Inferior parietal cortex (tissue), 1 donor: ENCODE measurements at regions not wholly inside any gene's neighbourhood (a gene's known extent, or its start where the extent isn't known, plus 50 kb on each side); places are given as distances from the start of the nearest gene placed in this dataset.
"Not testable (repeated sequence)": the region's sequence is repeated elsewhere in the genome, so short reads cannot be mapped to it uniquely, and the experiment has no call there.

ENCODE experiments used
- DNase-seq: peaks from one replicate; pipeline ENCODE4 v3.0.0-alpha.2; 2016; ENCODE audit errors: extremely low spot score

DNA sequence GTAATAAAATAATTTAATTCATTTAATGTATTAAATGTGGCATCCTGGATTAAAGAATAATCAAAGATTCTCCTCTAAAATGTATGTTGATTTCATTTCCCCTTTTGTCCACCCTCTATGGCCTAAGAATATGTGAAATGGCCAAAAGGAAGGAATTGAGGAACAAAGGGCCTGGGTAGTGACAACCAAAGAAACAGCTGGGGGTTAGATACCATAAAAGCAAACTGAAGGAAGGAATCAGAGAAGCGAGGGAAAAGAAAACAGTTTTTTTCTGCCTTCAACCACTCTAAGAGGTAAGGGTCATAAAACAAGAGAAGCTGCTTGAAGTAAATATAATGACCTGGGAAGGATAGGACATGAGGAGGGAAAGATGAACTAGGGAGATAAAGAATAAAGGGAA, 139.3 kb downstream of the FAM76B start:
- DNase-seq, result no peak

DNA sequence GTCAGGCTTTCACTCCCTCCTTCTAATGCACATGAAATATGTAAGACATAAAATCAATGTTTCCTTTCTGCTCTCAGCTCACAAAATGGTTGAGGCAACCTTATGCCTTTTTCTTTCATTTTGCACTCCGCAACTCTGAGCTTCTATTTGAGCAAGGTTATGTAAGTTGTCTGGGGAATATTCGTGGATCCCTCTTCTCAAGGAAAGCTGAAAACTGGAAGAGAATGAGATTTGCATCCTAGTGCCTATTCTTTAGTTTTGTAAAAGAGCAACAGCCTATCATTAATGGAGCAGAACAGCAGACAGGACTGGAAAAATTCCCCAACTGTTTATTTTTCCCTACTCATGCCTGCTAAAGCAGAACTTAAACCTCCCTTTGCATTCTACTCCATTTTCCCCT, 141.7 kb downstream of the FAM76B start:
- DNase-seq, result no peak

DNA sequence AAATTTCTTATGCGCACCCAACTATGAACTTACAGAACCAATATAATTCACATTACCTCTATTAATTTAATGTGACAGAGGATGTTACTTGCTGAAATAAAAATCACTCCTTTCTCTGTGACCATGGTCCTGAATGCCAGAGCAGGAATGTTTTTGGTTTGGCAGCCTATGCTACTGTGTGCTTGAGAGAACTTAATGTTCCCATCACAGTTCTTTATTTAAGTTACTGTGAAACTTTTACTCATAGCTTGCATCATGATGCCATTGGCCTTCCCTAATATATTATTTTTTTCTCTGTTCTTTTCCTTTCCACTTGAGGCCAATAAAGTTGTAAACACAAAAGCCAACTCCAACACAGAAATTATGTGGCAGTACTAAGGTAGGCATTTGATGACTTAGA, 142.2 kb downstream of the FAM76B start:
- no peak for DNase-seq

DNA sequence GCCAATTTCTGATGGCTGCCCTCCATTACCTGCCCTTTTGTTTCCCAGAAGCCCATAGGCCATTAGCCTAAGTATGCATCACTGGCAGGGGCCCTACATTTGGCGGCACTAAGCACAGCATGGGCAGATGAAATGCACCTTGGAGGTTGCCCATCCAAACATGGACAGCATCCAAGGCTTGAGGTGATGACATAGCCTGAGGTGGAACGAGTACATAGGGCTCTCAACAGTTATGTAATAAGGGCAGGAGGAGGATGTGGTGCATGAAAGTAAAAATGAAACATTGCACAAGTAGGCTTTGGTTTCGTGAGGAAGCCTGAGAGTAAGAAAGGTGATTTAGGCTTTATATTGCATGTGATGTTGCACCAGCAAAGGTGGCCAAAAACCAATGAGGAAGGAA, 148.1 kb downstream of the FAM76B start:
- DNase-seq, result no peak

DNA sequence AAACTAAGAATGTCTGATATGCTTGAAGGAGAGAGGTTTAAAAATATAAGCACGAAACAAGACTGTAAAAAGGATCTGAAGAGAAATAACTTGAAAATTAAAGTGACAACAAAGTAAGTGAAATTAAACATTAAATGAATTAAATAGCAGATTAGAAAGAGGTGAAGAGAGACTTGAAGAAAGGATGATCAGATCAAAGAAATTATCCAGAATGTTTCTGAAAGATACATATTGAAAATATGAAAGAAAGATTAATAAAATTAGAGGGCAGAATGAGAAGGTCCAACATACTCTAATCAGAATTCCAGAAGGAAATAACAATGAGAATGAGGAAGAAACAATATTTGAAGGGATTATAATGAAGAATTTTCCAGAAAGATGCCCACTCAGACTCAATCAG, 151.1 kb downstream of the FAM76B start:
- no peak for DNase-seq

DNA sequence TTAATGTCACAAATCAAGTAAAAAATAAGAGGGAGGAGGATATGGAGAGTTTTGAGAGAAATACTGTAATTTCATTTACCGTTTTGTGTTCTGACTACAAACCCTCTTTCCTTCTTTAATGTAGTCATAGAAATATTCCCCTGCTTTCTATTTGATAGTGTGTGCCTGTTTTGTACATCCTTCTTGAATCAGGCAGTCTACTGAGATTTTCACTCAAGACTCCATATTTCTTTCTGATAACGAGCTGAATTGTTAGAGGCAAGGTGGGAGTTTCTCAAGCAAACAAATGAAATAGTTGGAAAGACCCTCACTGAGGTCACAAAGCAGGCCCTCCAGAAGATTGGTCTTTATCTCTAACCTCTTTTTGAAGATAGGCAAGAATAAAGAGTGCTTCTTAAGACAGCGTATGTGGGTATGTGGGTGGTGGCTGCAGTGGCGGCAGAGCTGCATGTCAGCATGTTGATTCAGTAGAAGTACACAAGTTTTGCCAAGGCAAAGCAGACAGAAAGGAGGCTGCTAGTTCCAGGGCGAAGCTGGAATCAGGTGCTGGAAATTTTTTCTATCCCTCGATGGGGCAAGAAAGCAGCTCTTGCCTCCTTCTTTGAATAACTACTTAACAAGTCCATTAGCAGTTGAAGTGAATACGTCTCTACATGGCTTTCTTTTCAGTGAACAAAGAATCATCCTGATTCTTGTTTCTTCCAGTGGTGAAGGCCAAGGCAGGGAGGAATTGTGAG, 164.2 kb downstream of the FAM76B start:
- DNase-seq, result no peak

DNA sequence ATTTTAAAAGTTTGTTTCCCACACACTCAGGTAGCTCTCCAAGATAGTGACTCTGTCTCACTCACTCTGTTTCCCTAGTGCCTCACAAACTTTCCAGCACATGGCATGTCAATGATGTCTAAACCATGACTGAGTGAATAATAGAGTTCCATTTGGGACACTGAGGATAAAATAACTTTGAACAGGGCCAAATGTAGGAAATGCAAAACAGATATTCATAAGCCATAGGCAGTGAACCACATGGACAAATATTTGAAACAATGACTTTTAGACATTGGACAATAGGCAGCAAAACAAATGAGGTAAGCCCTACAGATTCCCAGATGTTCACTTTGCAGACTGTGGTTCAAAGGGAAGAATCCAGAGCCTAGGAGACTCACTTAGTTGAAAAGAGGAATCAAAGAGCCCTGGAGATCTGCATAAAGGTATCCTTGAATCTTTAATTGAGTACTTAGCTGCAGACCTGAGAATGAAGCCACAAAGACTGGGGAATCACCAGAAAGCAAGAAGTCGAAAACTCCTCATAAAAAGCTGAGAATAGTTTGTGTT, 173.3 kb downstream of the FAM76B start:
- DNase-seq, result no peak

DNA sequence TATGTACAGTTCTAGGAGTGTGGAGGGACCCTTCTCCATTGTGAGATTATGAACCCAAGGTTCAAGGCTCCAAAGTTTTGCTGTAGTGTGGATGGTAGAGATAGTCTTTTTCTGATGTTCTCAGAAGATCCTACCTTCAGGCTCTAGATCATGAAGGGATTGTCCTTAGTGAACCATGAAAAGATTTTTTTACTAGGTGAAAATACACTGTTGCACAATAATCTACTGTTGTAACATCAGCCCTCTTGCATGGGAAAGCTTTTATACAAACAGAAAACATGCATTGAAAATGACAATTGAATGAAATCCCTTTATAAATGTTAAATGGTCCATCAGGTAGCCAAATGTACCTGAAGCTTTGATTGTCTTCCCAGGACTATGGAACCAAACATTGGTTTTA, 177.8 kb downstream of the FAM76B start:
- no peak for DNase-seq

DNA sequence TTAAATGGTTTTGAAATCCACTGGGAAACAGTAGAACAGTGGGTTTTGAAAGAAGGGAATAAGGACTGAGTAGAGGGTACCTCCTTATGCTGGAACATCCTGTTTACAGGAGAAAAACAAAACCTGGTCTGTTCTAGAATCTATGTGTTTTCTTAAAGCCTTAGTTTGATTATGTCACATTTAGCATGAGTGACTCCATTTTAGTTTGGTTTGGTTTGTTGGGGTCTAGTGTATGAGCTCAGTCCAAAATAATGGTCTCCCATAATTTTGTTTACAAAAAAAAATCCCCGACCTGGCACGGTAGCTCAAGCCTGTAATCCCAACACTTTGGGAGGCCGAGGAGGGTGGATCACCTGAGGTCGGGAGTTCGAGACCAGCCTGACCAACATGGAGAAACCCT, 179.4 kb downstream of the FAM76B start:
- not testable (repeated sequence) for DNase-seq

DNA sequence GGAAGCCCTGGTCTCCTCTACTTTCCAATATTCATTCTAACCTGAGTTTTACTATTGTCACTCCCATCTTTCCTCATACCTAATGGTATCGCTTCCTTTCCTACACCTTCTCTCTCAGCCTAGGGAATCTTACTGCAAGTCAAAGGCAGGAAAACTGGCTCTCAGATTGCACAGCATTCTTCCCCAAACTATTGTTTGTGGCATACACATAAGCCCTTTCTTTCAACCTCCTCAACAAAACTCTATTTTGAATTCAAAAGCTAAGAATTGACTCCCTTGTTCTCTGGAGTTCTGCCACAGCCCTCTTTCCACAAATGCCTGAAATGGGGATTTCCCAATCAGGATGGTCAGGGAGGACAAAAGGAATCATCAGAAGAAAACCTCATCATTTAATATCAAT, 181.5 kb downstream of the FAM76B start:
- no peak for DNase-seq

DNA sequence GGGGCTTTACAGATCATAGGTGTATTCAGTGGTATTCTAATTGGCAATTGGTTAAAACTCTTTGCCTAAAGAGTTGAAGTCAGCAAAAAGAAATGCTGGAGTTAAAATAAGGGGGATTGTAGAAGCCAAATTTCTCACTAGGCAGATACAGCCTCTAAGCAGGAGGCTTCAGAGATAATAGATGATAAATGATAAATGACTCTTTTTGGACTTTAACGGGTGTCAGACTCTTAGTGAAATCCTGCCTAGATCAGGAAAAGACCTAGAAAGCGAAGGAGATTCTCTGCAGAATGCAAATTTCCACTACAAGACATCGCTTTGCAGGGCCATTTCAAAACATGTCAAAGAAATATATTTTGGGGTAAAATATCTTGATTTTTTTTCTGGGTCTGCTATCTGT, 182.8 kb downstream of the FAM76B start:
- no peak for DNase-seq

DNA sequence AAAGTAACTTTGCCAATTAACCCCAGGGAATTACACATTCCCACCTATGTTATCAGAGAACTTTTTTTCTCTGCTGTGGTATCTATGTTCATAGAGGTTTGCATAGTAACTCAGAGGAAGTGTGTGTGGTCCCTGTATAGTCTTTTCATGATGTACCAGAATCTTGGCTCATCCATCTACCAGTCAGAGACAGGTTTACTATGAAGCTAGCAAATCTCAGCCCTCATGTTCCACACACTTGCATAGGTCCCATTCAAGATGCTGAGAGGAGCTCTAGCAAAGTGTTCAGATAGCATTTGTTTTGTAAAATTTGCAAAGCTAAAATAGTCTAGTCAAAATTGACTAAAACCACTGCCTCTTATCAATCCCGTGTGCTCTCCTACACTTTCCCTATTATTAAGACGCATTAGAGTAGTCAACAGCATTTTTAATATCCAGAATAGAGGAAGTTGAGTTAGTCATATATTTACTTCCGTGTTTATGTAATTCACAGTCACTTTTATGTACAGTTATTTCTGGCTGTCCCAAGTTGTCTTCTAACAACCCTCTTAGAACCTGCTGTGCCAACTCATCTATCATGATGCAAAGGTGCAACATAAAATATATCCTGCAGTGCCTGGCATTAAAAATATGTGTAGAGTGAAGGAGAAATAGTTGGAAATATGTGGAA, 184.2 kb downstream of the FAM76B start:
- no peak for DNase-seq

DNA sequence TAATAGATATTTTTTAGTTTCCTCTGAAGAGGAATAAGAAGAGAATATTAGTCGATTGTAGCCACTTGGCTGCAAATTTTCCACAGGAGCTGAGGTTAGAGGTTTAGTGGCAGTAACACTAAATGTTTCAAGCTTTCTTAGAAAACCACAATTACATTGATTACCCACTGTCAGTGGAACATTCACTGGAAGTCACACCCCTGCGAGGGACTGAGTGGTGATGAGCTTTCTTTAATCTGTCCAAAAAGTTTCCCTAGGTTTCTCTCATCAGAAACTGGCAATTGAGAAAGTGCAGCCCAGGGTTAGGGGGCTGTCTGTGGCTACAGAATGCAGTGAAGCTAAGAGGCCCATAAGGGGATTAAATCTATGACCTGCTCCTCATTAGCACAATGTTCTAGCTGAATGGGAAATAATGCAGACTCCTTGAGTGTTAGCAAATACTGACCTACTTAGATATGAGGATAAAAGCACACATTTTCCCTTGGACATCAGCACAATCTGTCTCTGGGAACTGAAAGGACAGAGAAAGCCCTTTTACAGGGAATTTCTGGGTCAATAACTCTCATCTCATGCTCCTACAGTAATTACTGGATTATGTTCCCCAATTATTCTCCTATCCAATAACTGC, 189.5 kb downstream of the FAM76B start:
- no peak for DNase-seq

DNA sequence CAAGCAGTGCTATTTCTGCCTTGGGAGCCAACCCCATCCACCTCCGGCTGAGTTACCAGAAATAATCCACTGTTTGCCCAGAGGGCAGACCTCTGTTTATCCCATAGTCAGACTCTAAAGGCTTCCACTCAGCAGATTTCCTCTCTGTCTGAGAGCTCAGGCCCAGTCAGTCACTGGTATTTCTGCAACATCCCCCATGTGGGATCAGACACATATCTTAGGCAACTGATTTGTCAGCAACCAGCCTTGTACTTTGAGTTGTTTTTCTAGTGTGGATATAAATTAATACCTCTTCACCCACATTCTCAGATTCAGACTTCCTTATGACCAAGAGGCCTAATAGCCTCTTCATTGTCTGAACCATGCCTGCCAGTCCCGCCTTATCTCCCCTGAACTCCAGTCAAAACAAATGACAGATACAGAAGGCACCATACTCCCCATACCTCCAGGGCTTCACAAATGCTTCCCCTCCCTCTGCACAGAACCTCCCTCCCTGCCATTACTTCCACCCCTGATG, 193.6 kb downstream of the FAM76B start:
- no peak for DNase-seq

DNA sequence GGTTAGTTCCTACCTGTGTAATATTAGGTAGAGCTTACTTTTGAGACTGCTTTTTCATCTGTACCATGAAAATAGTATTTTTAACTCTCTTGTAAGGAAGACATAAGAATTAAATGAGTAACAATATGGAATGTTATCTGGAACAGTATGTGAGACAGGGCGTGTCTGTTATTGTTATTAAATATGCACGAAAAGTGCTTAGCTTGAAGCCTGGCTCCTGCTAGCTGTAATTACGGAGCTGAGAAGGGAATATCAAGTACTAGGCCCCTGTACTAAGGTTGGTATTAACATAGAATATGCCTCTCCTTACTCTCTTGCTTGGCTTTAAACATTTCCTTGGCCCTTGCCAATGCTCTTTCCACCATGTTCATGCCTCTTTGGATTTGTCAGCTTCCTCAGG, 194.0 kb downstream of the FAM76B start:
- DNase-seq, result no peak

DNA sequence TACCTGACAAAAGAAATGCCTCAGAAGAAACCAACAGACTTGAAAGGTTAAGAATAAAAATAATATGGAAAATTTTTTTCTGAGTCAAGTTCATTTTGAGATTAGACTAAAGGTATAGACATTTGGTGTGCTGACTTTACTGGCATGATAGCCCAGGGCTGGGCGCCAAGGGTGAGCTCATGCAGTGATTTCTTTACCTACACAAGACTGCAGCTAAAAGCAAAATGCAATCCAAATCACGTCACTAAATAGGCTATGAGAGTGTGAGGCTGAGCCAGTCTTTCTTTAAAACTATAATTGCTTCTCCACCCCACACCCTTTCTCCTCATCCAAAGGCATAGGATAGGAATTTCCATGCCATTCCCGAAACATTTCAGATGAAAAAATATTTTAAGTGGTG, 196.5 kb downstream of the FAM76B start:
- no peak for DNase-seq

DNA sequence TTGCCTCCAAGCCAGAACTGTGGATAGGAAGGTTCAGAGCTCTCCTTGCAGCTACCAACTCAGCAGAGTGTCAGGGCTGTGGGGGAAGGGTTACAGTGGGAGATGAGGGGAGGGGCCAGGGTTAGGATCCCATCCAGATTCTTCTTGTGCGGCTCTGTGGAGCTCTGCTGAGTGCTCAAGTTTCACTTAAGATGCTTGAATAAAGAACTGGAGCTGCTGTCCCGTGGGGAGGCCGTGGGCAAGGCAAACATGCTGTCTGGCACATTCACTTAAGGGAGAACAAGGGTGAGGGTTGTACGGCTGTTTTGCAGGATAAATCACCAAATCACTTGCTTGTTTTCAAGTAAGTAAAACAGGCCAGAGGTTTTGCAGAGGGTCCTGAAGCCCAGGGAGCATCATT, 197.1 kb downstream of the FAM76B start:
- DNase-seq, result no peak

DNA sequence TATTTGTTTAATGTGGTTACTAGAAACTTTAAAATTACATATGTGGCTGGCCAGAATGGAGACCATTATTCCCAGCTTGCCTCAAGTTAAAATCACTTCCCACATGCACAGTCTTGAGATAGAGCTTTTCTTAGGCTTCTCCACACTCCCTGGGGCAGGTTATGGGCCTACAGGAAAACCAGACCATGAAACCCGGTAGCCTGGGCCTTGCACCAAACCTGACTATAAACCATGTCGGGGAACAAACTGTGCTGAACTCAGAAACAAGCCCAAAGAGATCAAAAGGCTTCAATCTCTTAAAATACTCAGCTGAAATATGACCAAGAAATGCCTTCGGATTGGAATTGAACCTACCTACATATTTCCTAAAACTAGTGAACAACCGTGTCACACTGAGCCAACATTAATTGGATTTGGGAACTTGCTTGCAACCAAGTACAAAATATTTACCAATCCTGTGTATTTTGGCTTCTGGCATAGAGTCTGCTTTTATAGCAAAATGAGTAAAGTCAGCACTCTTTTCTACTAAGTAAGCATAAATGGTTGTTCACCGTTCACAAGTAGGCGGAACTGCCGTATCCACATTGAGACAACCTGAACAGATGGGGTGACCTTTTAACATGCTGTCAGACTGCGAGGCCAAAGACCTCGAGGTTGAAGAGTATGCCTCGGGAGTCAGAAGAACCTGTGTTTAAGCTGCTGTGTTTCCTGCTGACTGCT, 199.5 kb downstream of the FAM76B start:
- DNase-seq, result no peak

DNA sequence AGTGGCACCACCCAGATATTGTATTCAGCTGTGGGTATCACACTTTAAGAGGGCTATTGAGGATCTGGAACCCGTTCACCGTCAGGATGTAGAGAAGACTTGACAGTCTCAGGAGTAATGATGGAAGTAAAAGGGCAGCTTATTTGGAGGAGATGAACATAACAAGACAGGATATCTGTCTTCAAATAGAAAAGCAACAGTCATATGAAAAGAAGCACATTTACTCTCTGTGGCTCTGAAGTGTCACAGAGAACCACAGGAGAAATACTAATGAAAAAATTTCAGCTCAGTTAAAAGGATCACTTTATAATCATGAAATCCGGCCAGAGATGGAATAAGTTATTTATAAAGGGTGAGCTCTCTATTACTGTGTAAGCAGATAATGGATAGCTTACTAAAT, 200.8 kb downstream of the FAM76B start:
- no peak for DNase-seq

DNA sequence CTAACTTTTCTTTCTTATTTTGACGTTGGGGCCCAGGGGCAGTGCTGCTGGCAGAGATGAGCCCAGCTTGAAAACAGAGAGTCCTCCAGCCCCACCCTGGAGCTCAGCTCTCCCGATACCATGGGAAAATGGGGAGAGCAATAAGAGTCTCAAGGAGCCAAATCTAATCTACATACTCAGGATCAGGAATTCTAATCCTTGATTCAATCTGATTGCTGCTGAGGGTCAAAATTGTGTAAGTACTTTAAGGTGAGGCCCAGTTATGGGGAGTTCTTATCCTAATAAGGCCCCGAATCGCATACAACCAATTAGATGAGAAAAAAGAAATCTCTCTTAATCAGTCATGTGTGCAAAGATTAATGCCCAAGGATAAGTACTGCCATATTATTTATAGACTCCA, 202.9 kb downstream of the FAM76B start:
- no peak for DNase-seq

DNA sequence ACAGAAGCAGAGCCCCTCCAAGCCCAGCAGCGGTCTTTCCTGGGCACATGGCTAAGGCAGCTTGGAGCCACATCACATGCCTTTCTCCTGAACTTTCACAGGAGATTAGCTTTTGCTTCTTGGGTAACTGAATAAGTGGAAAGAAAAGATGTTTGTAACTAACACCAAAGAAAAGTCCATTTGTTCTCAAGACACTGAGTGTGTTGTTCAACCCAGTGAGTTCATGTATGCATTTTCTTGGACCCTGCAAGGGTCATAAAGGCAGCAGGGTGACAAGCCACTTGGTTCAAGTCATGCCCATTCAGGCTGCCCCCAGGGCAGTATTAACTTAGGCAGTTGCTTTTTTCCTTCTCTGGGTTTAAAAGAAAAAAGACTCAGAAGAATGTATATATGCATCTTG, 203.4 kb downstream of the FAM76B start:
- no peak for DNase-seq

DNA sequence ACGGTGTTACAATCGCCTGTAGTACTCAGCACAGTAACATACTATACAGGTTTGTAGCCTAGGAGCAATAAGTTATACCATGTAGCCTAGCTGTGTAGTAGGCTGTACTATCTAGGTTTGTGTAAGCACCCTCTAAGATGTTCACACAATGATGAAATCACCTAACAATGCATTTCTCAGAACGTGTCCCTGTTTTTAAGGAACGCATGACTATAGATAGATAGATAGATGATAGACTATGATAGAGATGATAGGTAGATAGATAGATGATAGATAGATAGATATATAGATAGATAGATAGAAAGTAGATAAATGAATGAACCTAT, 203.9 kb downstream of the FAM76B start:
- no peak for DNase-seq
